Lower leg skin (tissue), 4 donors: ENCODE measurements at regions not wholly inside any gene's neighbourhood (a gene's known extent, or its start where the extent isn't known, plus 50 kb on each side); places are given as distances from the start of the nearest gene placed in this dataset.
"Not testable (repeated sequence)": the region's sequence is repeated elsewhere in the genome, so short reads cannot be mapped to it uniquely, and the experiment has no call there.

Experiments used
- DNase-seq, 2 donors: peaks; one replicate each; pipeline ENCODE4 v3.0.0-alpha.2; 2019; ENCODE audit warnings: low spot score in 2 of 2
- H3K4me3 ChIP-seq: fragments of 200-600 bp; sonication (generic); 2 replicates; pipeline ENCODE4 v1.5.1; 2017; ENCODE audit warnings: mild to moderate bottlenecking, low read depth; ENCODE audit not compliant: poor library complexity, severe bottlenecking
- POLR2A ChIP-seq, 2 donors: fragments of 450-650 bp; IDR thresholded peaks; one replicate each; pipeline ENCODE4 v1.6.1; 2016 to 2017; ENCODE audit warnings: antibody characterized with exemption in 2 of 2, mild to moderate bottlenecking in 1 of 2, moderate library complexity in 1 of 2
- WGBS, 2 donors: methylation state at CpG; one replicate each; pipeline ENCODE4 v1.1.5; 2018; 5-methylcytosine and 5-hydroxymethylcytosine counted together
- intact Hi-C: fragments of 100-400 bp; cut with DNase I; formaldehyde crosslinking; loops from one replicate; pipeline ENCODE4 v1.15.0; 2023; ENCODE audit warnings: low total_unique reads
- TF ChIP-seq, protein P1 (sequence below), 3 donors: fragments of 450-650 bp; IDR thresholded peaks; one replicate each; pipeline ENCODE4 v1.5.1; 2016; ENCODE audit warnings: antibody characterized with exemption in 3 of 3, mild to moderate bottlenecking in 3 of 3, moderate library complexity in 2 of 3

DNA sequence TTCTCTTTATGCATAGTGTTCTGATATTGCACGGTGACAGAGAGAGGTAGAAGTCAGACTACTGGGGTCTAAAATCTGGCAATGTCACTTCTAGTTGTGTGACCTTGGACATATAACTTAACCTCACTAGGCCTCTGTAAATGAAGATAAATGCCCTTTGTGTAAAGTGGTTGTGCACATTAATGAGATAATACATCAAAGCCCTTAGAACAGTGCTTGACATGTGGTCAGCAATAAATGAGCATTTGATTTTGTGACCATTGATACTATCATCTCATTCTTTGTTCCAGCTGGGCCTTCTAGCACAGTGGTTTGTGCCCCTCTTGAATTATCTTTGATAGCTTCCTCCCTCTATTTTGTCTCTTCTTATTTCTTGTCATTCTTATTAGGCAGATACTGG, 74.1 kb upstream of the C10orf90 start:
- 79 to 86% methylated on average over 1 of the region's 1 CpG for WGBS, 2 donors
- intact Hi-C loops: no loop called here
- no peak for DNase-seq
- no peak overlapping the region for H3K4me3 ChIP-seq
- TF ChIP-seq POLR2A (IDR thresholded peaks at IDR 0.05): no peak
- TF ChIP-seq, protein P1, sequence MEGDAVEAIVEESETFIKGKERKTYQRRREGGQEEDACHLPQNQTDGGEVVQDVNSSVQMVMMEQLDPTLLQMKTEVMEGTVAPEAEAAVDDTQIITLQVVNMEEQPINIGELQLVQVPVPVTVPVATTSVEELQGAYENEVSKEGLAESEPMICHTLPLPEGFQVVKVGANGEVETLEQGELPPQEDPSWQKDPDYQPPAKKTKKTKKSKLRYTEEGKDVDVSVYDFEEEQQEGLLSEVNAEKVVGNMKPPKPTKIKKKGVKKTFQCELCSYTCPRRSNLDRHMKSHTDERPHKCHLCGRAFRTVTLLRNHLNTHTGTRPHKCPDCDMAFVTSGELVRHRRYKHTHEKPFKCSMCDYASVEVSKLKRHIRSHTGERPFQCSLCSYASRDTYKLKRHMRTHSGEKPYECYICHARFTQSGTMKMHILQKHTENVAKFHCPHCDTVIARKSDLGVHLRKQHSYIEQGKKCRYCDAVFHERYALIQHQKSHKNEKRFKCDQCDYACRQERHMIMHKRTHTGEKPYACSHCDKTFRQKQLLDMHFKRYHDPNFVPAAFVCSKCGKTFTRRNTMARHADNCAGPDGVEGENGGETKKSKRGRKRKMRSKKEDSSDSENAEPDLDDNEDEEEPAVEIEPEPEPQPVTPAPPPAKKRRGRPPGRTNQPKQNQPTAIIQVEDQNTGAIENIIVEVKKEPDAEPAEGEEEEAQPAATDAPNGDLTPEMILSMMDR (IDR thresholded peaks at IDR 0.05): no peak

DNA sequence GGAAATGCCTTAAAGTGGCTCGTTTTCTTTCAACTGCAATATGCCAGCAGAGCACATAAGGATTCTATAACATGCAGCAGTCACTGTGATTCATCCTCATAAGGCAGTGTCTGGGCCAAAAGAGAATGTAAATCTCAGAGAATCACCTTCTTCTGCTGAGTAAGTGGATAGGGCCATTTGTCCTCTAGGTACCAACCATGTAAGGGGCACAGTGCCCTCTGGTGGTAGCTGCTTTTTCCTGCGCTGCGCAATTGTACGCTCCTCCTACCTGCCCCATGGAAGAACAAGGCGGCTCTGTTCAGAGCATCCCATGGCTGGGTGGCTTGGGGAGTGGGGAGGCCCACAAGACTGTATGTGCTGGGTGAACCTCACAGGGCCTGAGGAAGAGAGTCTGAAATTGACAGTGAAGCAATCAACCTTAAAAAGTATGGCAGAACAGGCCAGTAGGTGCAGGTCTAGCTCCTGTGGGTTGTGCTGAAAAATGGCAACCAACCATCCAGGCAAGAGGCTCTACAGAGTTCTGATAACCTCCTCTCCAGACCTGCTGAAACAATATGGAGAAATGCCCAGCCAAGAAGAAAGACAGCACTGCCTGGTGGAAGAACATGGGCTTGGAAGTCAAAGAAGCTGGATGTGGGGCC, 78.6 kb upstream of the C10orf90 start:
- TF ChIP-seq POLR2A (IDR thresholded peaks at IDR 0.05): no peak
- TF ChIP-seq, protein P1 (IDR thresholded peaks at IDR 0.05): no peak
- peak; percentile 67 to 89 for DNase-seq
- H3K4me3 ChIP-seq: no peak overlapping the region
- intact Hi-C loops: loop anchor here (5.0 kb wide), 1 partner anchor 767 kb away; no protein-coding TSS in a partner anchor
- WGBS, 2 donors: 29 to 35% methylated on average over 5 of the region's 5 CpGs

DNA sequence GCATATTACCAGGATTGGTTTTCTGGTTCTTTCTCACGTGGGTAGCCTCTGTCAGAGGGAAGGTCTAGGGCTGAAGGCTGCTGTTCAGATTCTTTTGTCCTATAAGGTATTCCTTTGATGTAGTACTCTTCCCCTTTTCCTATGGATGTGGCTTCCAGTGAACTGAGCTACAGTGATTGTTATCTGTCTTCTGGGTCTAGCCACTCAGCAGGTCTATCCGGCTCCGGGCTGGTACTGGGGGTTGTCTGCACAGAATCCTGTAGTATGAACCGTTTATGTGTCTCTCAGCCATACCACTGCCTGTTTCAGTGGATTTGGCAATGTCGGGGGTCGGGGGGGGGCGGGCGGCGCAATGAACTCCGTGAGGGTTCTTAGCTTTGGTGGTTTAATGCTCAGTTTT, 84.5 kb upstream of the C10orf90 start:
- no peak overlapping the region for H3K4me3 ChIP-seq
- intact Hi-C loops: no loop called here
- TF ChIP-seq, protein P1 (IDR thresholded peaks at IDR 0.05): no peak
- TF ChIP-seq POLR2A (IDR thresholded peaks at IDR 0.05): no peak
- WGBS, 2 donors: 65 to 91% methylated on average over 9 to 10 of the region's 10 CpGs
- DNase-seq: no peak

DNA sequence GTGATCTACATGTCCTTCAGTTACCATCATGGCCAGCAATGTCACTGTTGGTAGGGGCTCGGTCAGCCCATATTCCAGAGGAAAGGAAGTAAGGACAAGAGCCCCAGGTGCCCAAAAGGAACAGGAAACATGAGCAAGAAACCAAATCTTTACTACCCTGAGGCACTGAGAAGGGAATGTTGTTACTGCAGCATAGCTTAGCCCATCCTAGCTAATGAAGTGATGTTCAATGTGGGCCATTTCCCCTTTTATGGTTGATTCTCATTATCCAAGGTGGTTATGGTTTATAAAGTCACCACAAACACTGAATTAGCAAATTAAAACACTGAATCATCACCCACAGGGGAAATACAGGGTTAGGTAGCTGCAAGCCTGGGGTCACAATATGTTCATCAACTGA, 88.4 kb upstream of the C10orf90 start:
- no peak overlapping the region for H3K4me3 ChIP-seq
- DNase-seq: no peak
- TF ChIP-seq, protein P1 (IDR thresholded peaks at IDR 0.05): no peak
- TF ChIP-seq POLR2A (IDR thresholded peaks at IDR 0.05): no peak
- WGBS, 2 donors: 92 to 96% methylated on average over 1 of the region's 1 CpG
- intact Hi-C loops: no loop called here

DNA sequence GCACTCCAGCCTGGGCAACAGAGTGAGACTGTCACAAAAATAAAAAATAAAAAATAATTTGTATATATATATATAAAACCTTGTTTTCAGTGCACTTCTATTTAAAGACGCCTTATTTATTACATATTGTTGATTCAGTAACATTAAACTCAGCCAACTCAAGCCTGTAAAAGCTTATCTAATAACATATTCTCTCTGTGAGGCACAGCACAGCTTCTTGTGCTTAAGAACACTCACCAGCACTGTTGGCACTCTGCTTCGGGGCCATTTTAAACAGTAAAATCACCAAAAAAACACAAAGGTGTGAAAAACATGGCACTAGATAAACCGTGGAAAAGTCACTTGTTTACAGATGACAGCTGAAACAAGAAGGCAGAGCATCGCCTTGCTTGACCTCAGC, 89.0 kb upstream of the C10orf90 start:
- 85 to 87% methylated on average over 4 of the region's 4 CpGs for WGBS, 2 donors
- no peak for TF ChIP-seq POLR2A (IDR thresholded peaks at IDR 0.05)
- TF ChIP-seq, protein P1 (IDR thresholded peaks at IDR 0.05): no peak
- intact Hi-C loops: no loop called here
- no peak for DNase-seq
- H3K4me3 ChIP-seq: no peak overlapping the region

DNA sequence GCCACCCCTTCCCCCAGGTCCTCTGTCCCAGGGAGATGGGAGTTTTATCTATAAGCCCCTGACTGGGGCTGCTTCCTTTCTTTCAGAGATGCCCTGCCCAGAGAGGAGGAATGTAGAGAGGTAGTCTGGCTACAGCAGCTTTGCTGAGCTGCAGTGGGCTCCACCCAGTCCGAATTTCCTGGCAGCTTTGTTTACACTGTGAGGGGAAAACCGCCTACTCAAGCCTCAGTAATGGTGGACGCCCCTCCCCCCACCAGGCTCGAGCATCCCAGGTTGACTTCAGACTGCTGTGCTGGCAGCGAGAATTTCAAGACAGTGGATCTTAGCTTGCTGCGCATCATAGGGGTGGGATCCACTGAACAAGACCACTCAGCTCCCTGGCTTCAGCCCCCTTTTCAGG, 96.2 kb upstream of the C10orf90 start:
- intact Hi-C loops, H3K4me3 ChIP-seq: not testable (repeated sequence)
- WGBS, 2 donors: 35 to 64% methylated on average over 2 to 6 of the region's 6 CpGs

More for the DNA sequence above, 96.2 kb upstream of the C10orf90 start:
- DNase-seq: not testable (repeated sequence)
